Mucosa of descending colon (tissue), 3 donors: ENCODE measurements at regions not wholly inside any gene's neighbourhood (a gene's known extent, or its start where the extent isn't known, plus 50 kb on each side); places are given as distances from the start of the nearest gene placed in this dataset.

Source experiments
- ATAC-seq: fragments of 200-7000 bp; cut with Tn5 transposase; one replicate; pipeline ENCODE4 v1.9.1; 2020; ENCODE audit warnings: mild to moderate bottlenecking, moderate library complexity
- DNase-seq, 3 donors: peaks; one replicate each; pipeline ENCODE4 v3.0.0-alpha.2; 2020
- H3K36me3 ChIP-seq: fragments of 200-600 bp; one replicate; pipeline ENCODE4 v1.8.0; 2021; ENCODE audit warnings: low read depth, mild to moderate bottlenecking
- H3K4me1 ChIP-seq: fragments of 200-600 bp; one replicate; pipeline ENCODE4 v1.8.0; 2021; ENCODE audit warnings: low read depth, mild to moderate bottlenecking
- H3K4me3 ChIP-seq: fragments of 200-600 bp; one replicate; pipeline ENCODE4 v1.8.0; 2021; ENCODE audit warnings: mild to moderate bottlenecking
- H3K9me3 ChIP-seq: fragments of 200-600 bp; one replicate; pipeline ENCODE4 v1.8.0; 2021; ENCODE audit warnings: mild to moderate bottlenecking
- CTCF ChIP-seq: fragments of 200-600 bp; IDR thresholded peaks from one replicate; pipeline ENCODE4 v1.8.0; 2022; ENCODE audit warnings: antibody characterized with exemption, mild to moderate bottlenecking
- intact Hi-C, 2 donors: fragments of 100-400 bp; cut with DNase I in 1 of 2; cut with micrococcal nuclease in 1 of 2; formaldehyde crosslinking; loops; one replicate each; pipeline versions ENCODE4 v1.11.0 to v1.11.1; 2022; cut with DNase I, micrococcal nuclease
- donor health status: DM: no; HTN: no; CAD: no; lungs with moderate emphysema.
- donor health status: DM: no; HTN: no; CAD: no.
- donor health status: DM: no; HTN: yes; CAD: no.

GRCh38 chr13:73157031-73157430 is 98.2 kb downstream of the KLF5 start:
- TF ChIP-seq CTCF, result no peak
- no peak for ATAC-seq
- no peaks in the 10 kb centered on the region for H3K9me3 ChIP-seq

GRCh38 chr13:73146707-73147106 is 87.9 kb downstream of the KLF5 start:
- Histone ChIP-seq H3K4me1 (no peaks in the 10 kb centered on the region), H3K9me3 (no peaks in the 10 kb centered on the region), H3K4me3 (no peak overlapping the region), H3K36me3 (no peaks in the 10 kb centered on the region)
- no peak for TF ChIP-seq CTCF
- intact Hi-C loops, result no loop called here
- DNase-seq, result no peak
- ATAC-seq, result no peak

More at GRCh38 chr13:73157031-73157430, 98.2 kb downstream of the KLF5 start:
- Histone ChIP-seq H3K36me3 (no peaks in the 10 kb centered on the region), H3K4me3 (no peak overlapping the region), H3K4me1 (no peaks in the 10 kb centered on the region)
- intact Hi-C loops, result no loop called here
- DNase-seq, result no peak

GRCh38 chr13:73142071-73142470 is 83.3 kb downstream of the KLF5 start:
- intact Hi-C loops, result no loop called here
- TF ChIP-seq CTCF, result no peak
- H3K9me3 ChIP-seq, result no peaks in the 10 kb centered on the region
- H3K36me3 ChIP-seq, result no peaks in the 10 kb centered on the region
- H3K4me1 ChIP-seq, result peaks cover 17% of the 10 kb centered on the region
- no peak for DNase-seq
- no peak for ATAC-seq
- H3K4me3 ChIP-seq, result no peak overlapping the region

GRCh38 chr13:73141292-73141771 is 82.5 kb downstream of the KLF5 start:
- H3K4me3 ChIP-seq, result no peak overlapping the region
- H3K36me3 ChIP-seq, result no peaks in the 10 kb centered on the region
- DNase-seq (no peak), ATAC-seq (no peak)
- H3K4me1 ChIP-seq, result peaks cover 22% of the 10 kb centered on the region
- H3K9me3 ChIP-seq, result no peaks in the 10 kb centered on the region
- intact Hi-C loops, result no loop called here
- TF ChIP-seq CTCF, result no peak

- DNase-seq, result no peak
- TF ChIP-seq CTCF, result no peak
- no peaks in the 10 kb centered on the region for H3K36me3 ChIP-seq
- intact Hi-C loops, result no loop called here
- no peak overlapping the region for H3K4me3 ChIP-seq
- peaks cover 22% of the 10 kb centered on the region for H3K4me1 ChIP-seq
- H3K9me3 ChIP-seq, result no peaks in the 10 kb centered on the region
- peak; percentile 39 for ATAC-seq
Measured at GRCh38 chr13:73140801-73141200, 82.0 kb downstream of the KLF5 start.
